Activated T-helper 2 cell treated with anti-CD3 and anti-CD28 coated beads, Interferon-gamma antibody, Interleukin-2, Interleukin-4, amounts not matched to agents 10 μg/mL and 5 μg/mL and 100 μg/mL, durations not matched to agents 14 hours and 24 hours and 36 hours (primary cell): ENCODE measurements at regions not wholly inside any gene's neighbourhood (a gene's known extent, or its start where the extent isn't known, plus 50 kb on each side); places are given as distances from the start of the nearest gene placed in this dataset.
"Not testable (repeated sequence)": the region's sequence is repeated elsewhere in the genome, so short reads cannot be mapped to it uniquely, and the experiment has no call there.

ENCODE experiments used
- DNase-seq: peaks from one replicate; pipeline ENCODE4 v3.0.0; 2021; ENCODE audit warnings: low spot score
- H3K27ac Mint-ChIP-seq: one replicate; pipeline ENCODE4 v1.8.0; 2021; ENCODE audit warnings: mixed read lengths
- H3K27me3 Mint-ChIP-seq: one replicate; pipeline ENCODE4 v1.8.0; 2021; ENCODE audit warnings: low read depth, mixed read lengths
- H3K36me3 Mint-ChIP-seq: one replicate; pipeline ENCODE4 v1.8.0; 2021; ENCODE audit warnings: low read depth, mixed read lengths
- H3K4me1 Mint-ChIP-seq: one replicate; pipeline ENCODE4 v1.8.0; 2021; ENCODE audit warnings: low read depth, mixed read lengths
- H3K4me3 Mint-ChIP-seq: one replicate; pipeline ENCODE4 v1.8.0; 2021; ENCODE audit warnings: low read depth, mild to moderate bottlenecking, moderate library complexity, mixed read lengths
- H3K9me3 Mint-ChIP-seq: one replicate; pipeline ENCODE4 v1.8.0; 2021; ENCODE audit warnings: mixed read lengths
- intact Hi-C: fragments of 100-400 bp; cut with micrococcal nuclease; formaldehyde crosslinking; loops from one replicate; pipeline ENCODE4 v1.15.1; 2023

DNA sequence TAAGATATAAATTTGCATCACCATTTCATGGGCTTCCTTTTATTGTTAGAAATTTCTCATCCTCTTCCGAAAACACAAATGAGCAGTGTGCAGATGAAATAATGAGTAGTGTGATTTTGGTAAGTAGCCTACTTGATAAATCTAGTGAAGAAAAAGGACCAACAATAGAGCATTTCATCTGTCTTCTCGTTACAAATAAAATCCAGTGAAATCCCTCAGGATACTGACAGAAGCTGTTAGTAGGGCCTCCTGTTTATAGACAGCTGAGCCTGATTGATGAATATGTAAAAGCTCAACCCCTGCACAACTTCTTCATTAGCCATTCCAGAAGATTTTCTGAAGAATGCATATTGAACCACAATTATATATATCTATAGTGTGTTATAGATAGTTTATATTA lies 363.7 kb upstream of the EPHA6 start:
- Mint-ChIP-seq H3K27ac (no peak overlapping the region), H3K4me1 (no peaks in the 10 kb centered on the region), H3K27me3 (no peaks in the 10 kb centered on the region), H3K4me3 (no peak overlapping the region), H3K36me3 (no peaks in the 10 kb centered on the region), H3K9me3 (peaks cover 25% of the 10 kb centered on the region)
- DNase-seq: no peak
- intact Hi-C loops: no loop called here

GRCh38 chr3:96465521-96465920 lies 348.9 kb upstream of the EPHA6 start:
- Mint-ChIP-seq H3K36me3 (no peaks in the 10 kb centered on the region), H3K27ac (no peak overlapping the region), H3K9me3 (peaks cover 7% of the 10 kb centered on the region), H3K4me1 (no peaks in the 10 kb centered on the region), H3K27me3 (no peaks in the 10 kb centered on the region), H3K4me3 (no peak overlapping the region)
- no peak for DNase-seq
- intact Hi-C loops: no loop called here

- Mint-ChIP-seq H3K27me3 (no peaks in the 10 kb centered on the region), H3K36me3 (no peaks in the 10 kb centered on the region), H3K4me3 (no peak overlapping the region), H3K4me1 (no peaks in the 10 kb centered on the region), H3K27ac (no peak overlapping the region), H3K9me3 (peaks cover 7% of the 10 kb centered on the region)
- intact Hi-C loops: no loop called here
- no peak for DNase-seq
Observed at GRCh38 chr3:96466441-96466840, 348.0 kb upstream of the EPHA6 start.

GRCh38 chr3:96467639-96468038 lies 346.8 kb upstream of the EPHA6 start:
- no peak overlapping the region for H3K4me3 Mint-ChIP-seq
- DNase-seq: no peak
- H3K4me1 Mint-ChIP-seq: no peaks in the 10 kb centered on the region
- H3K27me3 Mint-ChIP-seq: no peaks in the 10 kb centered on the region
- H3K36me3 Mint-ChIP-seq: no peaks in the 10 kb centered on the region
- peaks cover 3% of the 10 kb centered on the region for H3K9me3 Mint-ChIP-seq
- intact Hi-C loops: no loop called here
- H3K27ac Mint-ChIP-seq: no peak overlapping the region

DNA sequence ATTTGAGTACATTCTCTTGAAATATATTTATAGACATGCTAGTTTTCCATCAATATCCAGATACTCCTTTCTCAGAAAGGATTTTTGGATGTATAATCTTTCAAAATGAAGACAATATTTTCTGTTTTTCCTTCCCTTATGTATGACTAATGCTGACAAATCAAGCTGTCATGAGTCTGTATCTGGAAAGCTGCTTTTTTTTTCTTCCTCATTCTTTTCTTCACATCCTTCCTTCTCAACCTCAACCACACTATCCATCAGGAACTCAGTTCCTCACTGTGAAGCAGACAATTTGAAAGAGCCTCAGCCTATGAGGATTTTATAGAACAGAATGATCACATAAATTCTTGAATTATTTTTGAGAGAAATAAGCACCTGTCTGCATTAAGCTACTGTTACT lies 335.9 kb upstream of the EPHA6 start:
- peaks cover 12% of the 10 kb centered on the region for H3K9me3 Mint-ChIP-seq
- no peak overlapping the region for H3K4me3 Mint-ChIP-seq
- no peaks in the 10 kb centered on the region for H3K27me3 Mint-ChIP-seq
- no peak for DNase-seq
- H3K27ac Mint-ChIP-seq: no peak overlapping the region
- intact Hi-C loops: no loop called here
- no peaks in the 10 kb centered on the region for H3K4me1 Mint-ChIP-seq
- H3K36me3 Mint-ChIP-seq: no peaks in the 10 kb centered on the region

DNA sequence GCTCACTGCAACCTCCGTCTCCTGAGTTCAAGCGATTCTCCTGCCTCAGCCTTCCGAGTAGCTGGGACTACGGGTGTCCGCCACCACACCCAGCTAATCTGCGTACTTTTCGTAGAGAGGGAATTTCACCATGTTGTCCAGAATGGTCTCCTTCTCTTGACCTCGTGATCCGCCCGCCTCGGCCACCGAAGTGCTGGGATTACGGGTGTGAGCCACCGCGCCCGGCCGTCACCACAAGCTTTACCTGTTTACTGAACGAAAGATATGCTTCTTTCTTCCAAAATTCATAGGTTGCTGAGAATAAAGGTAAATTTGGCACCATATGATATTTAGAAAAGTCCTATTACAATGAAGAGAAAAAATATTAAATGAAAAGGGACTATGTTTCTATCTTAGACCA lies 333.5 kb upstream of the EPHA6 start:
- no peak for DNase-seq
- Mint-ChIP-seq H3K27ac (no peak overlapping the region), H3K4me3 (no peak overlapping the region), H3K4me1 (no peaks in the 10 kb centered on the region), H3K9me3 (peaks cover 10% of the 10 kb centered on the region), H3K36me3 (no peaks in the 10 kb centered on the region), H3K27me3 (no peaks in the 10 kb centered on the region)
- intact Hi-C loops: no loop called here

DNA sequence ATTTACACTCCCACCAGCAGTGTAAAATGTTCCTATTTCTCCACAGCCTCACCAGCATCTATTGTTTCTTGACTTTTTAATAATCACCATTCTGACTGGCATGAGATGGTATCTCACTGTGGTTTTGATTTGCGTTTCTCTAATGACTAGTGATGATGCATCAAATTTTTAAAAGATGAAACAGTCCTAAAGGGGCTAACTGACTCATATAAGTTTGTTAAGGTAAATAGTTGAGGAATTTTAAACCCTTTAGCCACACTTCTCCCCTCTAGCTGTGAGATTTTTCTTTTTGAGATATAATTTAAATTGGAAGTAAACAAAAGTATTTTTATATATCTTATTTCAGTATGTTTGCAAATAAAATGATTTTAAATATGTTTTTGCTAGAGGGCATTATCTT lies 331.2 kb upstream of the EPHA6 start:
- H3K4me3 Mint-ChIP-seq, H3K27me3 Mint-ChIP-seq, H3K36me3 Mint-ChIP-seq, DNase-seq, H3K27ac Mint-ChIP-seq, H3K4me1 Mint-ChIP-seq, intact Hi-C loops: not testable (repeated sequence)
- peaks cover 19% of the 10 kb centered on the region for H3K9me3 Mint-ChIP-seq

DNA sequence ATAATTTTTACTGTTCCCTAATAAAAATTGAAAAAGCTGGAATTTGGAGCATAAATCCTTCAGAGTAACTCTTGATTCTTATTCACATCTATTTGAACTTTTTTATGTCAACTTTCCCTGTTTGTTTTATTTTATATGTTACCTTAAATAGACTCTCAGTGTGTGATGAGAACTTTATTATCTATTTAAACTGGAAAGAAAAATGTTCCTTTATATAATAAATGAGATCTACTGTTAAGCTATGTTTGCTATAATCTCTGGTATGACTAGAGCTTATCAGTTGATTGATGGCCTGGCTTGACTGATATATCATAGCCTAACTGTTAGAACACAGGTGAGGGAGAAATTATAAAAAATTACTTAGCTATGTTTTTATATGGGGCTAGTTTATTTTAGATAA lies 330.6 kb upstream of the EPHA6 start:
- DNase-seq: no peak
- Mint-ChIP-seq H3K27me3 (no peaks in the 10 kb centered on the region), H3K27ac (no peak overlapping the region), H3K9me3 (peaks cover 22% of the 10 kb centered on the region), H3K4me1 (no peaks in the 10 kb centered on the region), H3K4me3 (no peak overlapping the region), H3K36me3 (no peaks in the 10 kb centered on the region)
- intact Hi-C loops: no loop called here

- intact Hi-C loops: no loop called here
- Mint-ChIP-seq H3K27me3 (no peaks in the 10 kb centered on the region), H3K4me3 (no peak overlapping the region), H3K4me1 (no peaks in the 10 kb centered on the region), H3K27ac (no peak overlapping the region), H3K36me3 (no peaks in the 10 kb centered on the region), H3K9me3 (peaks cover 44% of the 10 kb centered on the region)
- DNase-seq: no peak
Observed at GRCh38 chr3:96488708-96489107, 325.7 kb upstream of the EPHA6 start.

GRCh38 chr3:96491023-96491422 lies 323.4 kb upstream of the EPHA6 start:
- H3K4me3 Mint-ChIP-seq: no peak overlapping the region
- intact Hi-C loops: no loop called here

DNA sequence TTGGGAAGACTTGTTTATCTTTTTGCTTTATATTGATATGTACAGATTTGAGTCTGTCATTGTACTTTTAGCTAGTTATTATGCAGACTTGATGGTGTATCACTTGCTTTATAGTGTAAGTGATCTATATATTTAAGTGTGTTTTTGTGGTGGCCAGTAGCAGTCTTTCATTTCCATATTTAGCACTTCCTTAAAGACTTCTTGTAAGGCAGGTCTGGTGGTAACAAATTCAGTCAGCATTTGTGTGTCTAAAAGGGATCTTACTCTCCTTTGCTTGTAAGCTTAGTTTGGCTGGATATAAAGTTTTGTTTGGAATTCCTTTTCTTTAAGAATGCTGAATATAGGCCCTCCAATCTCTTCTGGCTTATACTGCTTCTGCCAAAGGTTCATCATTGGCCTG lies 322.5 kb upstream of the EPHA6 start:
- Mint-ChIP-seq H3K4me3 (no peak overlapping the region), H3K4me1 (no peaks in the 10 kb centered on the region), H3K9me3 (peaks cover 61% of the 10 kb centered on the region), H3K36me3 (no peaks in the 10 kb centered on the region), H3K27ac (no peak overlapping the region), H3K27me3 (no peaks in the 10 kb centered on the region)
- no peak for DNase-seq
- intact Hi-C loops: no loop called here

More at GRCh38 chr3:96491023-96491422, 323.4 kb upstream of the EPHA6 start:
- H3K4me1 Mint-ChIP-seq: no peaks in the 10 kb centered on the region
- H3K27ac Mint-ChIP-seq: no peak overlapping the region
- peaks cover 56% of the 10 kb centered on the region for H3K9me3 Mint-ChIP-seq
- no peaks in the 10 kb centered on the region for H3K36me3 Mint-ChIP-seq
- H3K27me3 Mint-ChIP-seq: no peaks in the 10 kb centered on the region
- no peak for DNase-seq

DNA sequence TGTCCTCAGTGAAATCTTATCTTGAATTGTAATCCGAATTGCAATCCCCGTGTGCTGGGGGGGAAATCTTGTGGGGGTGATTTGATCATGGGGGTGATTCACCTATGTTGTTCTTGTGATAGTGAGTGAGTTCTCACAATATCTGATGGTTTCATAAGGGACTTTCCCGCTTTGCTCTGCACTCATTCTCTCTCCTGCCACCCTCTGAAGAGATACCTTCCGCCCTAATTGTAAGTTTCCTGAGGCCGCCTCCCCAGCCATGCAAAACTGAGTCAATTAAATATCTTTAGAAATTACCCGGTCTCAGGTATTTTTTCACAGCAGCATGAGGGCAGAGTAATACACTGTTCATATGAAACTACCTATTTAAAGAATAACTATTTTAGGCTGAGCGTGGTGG lies 304.1 kb upstream of the EPHA6 start:
- DNase-seq: no peak
- Mint-ChIP-seq H3K27me3 (no peaks in the 10 kb centered on the region), H3K4me3 (no peak overlapping the region), H3K36me3 (no peaks in the 10 kb centered on the region), H3K4me1 (no peaks in the 10 kb centered on the region), H3K9me3 (peaks cover 16% of the 10 kb centered on the region), H3K27ac (no peak overlapping the region)
- intact Hi-C loops: no loop called here

- H3K4me1 Mint-ChIP-seq: no peaks in the 10 kb centered on the region
- peaks cover 34% of the 10 kb centered on the region for H3K9me3 Mint-ChIP-seq
- H3K27ac Mint-ChIP-seq: no peak overlapping the region
- intact Hi-C loops: no loop called here
- H3K27me3 Mint-ChIP-seq: no peaks in the 10 kb centered on the region
- DNase-seq: no peak
- no peaks in the 10 kb centered on the region for H3K36me3 Mint-ChIP-seq
- H3K4me3 Mint-ChIP-seq: no peak overlapping the region
Observed at GRCh38 chr3:96537165-96537564, 277.2 kb upstream of the EPHA6 start.

- H3K27me3 Mint-ChIP-seq: no peaks in the 10 kb centered on the region
- H3K4me1 Mint-ChIP-seq: no peaks in the 10 kb centered on the region
- H3K9me3 Mint-ChIP-seq: peaks cover 33% of the 10 kb centered on the region
- H3K27ac Mint-ChIP-seq: no peak overlapping the region
- no peak for DNase-seq
- no peaks in the 10 kb centered on the region for H3K36me3 Mint-ChIP-seq
- intact Hi-C loops: no loop called here
- no peak overlapping the region for H3K4me3 Mint-ChIP-seq
Observed at GRCh38 chr3:96538186-96538585, 276.2 kb upstream of the EPHA6 start.
